Epidermal melanocyte (primary cell): ENCODE measurements at regions not wholly inside any gene's neighbourhood (a gene's known extent, or its start where the extent isn't known, plus 50 kb on each side); places are given as distances from the start of the nearest gene placed in this dataset.

Experiments
- DNase-seq: peaks from one replicate; pipeline ENCODE4 v3.0.0; 2011; ENCODE audit warnings: low spot score; ENCODE audit not compliant: insufficient read length

GRCh38 chr4:127204322-127204721 is 428.4 kb upstream of the INTU start:
- no peak for DNase-seq

GRCh38 chr4:127209580-127210095 is 423.1 kb upstream of the INTU start:
- no peak for DNase-seq

- DNase-seq = no peak
Measured at GRCh38 chr4:127210893-127211649, 421.7 kb upstream of the INTU start.

DNA sequence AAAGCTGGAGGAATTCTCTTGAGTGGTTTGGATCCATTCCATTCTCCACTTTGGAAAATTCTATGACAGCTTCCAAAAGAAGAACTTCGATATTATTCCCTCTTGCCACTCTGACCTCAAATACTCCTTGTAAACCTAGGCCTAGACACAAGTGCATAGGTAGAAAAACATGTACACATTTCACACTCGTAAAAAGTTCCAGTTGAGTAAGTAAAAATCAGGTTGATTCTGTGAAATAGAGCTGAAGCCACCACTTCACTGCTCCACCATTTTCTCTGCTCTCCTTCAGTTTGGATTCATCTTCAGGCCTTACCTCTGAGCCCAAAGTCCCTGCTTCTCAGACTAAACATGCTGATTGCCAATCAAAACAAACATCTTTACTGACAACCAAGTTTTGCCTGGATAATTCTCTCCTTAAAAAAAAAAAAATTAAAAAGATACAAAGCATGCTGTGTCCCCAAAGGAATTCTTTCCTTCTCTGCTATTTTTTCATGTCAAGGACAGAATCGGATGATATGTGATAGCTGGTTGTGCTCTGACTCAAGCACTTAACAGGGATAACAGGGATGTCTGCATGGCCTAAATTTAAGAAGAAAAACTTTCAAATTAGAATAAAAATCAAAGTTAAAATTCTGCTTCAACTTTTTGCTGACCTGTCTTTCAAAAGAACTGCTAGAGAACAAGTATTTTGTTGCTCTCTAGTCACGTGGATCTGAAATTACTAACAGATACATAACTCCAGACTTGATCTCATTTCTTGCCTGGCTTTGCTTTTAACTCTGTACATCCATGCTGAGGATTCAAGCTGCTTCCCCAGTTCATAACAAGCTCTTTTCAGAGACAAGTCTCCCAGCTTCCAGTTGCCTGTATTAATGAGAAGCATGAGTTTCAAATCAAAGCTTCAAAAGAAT is 420.9 kb upstream of the INTU start:
- no peak for DNase-seq

GRCh38 chr4:127212701-127213100 is 420.1 kb upstream of the INTU start:
- no peak for DNase-seq

DNA sequence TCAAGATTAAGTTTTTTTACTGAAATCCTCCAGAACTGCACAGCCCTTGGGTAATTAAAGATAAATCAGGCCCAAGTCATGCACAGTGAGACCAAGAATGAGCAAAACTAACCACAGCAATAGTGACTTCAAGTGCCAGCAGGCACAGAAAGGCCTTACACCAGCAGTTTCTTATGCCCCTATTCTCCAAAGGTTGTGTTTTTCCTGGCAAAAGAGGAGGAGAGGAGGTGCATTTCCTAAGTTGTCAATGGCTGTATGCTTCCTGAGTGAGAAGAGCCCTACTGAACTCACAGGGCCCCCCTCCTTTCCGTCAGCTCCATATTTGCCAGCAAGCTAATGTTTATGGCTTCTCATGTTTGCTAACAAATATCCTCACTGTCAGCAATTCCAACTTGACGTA is 418.7 kb upstream of the INTU start:
- DNase-seq = no peak

DNA sequence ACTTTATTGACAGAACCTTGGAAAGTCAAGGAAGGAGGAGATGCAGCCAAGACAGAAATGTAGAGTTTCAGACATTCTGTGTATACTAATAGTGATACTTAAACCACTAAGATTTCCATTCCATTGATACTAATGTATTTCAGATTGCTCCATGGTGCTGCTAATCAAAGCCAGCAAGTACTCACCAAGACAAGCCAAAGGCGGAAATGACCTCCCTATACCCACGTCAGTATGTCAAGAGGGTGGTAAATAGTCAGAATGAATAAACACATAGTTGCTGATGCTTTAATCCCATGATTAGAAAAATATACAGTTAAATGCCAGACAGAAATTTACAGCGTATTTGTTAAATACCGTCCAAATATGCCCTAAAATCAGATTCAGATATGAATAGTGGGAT is 417.8 kb upstream of the INTU start:
- DNase-seq = no peak

GRCh38 chr4:127217586-127218229 is 415.0 kb upstream of the INTU start:
- no peak for DNase-seq

DNA sequence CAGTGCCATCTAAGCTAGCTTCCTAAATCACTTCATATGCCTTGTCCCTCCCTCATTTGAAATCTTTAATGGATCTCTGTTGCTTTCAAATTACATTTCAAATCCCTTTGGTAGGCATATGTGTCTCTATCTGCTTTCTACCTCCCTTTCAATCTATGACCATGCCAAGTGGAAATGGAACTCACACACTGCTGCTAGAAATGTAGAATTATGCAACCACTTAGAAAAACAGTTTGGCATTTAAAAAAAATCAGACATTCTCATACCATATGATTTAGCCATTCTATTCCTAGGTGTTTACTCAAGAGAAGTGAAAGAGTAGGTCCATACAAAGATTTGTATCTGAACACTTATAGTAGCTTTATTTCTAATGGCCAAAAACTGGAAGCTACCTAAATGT is 413.5 kb upstream of the INTU start:
- DNase-seq = no peak

GRCh38 chr4:127224556-127224955 is 408.2 kb upstream of the INTU start:
- no peak for DNase-seq

DNA sequence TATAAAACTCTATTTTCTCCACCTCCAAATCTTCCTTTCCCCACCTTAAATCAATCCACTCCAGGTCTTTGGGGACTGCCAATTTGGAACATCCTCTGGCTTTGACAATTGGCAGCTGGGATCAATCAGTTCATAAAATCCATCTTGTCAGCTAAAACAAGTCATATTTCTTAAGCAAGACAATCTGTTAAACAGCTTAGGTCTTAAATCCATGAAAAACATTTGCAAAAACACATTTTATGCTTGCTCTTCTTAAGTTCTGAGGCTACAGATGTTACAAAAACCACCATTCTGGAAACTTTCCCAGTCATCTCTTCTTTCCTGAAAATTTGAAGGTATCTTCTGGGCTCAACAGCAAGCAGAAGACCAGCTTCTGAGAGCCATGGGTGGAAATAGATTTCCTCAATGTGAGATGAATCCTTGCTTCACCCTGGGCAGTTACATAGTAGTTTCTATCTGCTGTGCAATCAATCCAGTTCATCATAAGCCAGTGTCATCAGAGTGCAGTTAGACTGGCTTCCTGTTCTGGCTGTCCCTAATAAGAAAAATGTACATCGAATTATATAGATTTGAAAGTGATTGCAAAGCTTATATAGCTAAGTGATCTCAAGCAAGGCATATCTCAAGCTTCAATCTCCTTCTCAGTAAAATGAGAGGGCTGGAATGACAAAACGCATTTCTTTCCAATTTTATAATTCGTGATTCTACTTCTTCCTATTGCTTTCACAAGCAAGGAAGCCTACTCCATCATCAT is 402.7 kb upstream of the INTU start:
- DNase-seq = no peak

GRCh38 chr4:127236889-127237288 is 395.9 kb upstream of the INTU start:
- DNase-seq = no peak

DNA sequence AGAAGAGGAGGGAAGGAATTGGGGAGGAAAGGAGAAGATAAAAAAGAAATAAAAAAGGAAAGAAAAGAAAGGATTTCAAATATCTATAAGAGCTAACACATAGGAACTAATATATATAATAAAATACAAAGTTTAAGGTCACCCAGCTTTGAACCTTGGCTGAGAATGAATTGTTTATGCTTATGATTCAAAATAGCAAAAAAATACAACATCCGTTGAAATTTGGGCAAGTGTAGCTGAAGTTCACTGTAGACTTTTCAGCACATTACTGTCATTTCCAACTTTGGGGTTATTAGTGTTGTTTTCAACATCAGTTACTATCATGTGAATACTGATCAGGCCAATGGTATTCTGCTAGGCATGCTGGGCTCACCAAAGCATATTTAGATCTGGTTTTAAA is 395.2 kb upstream of the INTU start:
- no peak for DNase-seq

- no peak for DNase-seq
Measured at GRCh38 chr4:127238956-127239475, 393.7 kb upstream of the INTU start.

DNA sequence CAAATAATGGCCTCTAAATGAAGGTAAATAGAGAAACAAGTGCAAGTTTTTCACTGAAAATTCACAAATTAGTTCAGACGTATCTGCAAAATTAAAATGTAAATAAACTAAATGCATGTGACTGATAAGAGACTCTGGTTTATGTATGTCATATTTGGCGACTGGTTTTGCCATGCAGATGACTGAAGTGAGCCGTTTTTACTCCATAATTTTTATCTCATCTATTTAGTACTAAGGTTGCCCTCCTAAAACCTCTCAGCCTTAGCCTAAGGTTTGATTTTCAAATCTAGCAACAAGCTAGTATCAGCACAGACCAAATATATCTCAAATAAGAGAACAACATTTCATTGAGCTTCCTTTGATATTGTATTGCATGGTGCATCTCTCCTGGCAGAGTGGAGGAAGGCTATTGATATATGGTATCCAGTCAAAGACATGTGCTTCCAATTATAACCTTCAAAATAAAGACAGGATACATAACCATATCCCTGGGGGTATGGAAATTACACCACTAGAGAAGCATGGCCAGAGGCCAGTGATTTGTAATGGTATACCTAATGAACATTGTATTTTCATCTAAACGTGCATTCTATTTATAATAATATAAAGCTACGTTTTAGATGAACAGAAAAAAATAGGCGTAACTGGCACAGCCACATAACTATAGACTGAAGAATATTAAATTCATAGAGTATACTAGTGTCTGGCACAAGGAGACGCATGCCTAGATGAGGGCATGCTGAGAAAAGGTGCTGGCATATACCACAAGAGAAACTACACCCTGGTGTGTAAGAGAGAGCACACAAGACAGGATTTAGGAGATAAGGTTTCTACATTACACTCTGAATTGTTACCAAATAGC is 392.6 kb upstream of the INTU start:
- DNase-seq = no peak

GRCh38 chr4:127240764-127241105 is 392.0 kb upstream of the INTU start:
- DNase-seq = no peak

- DNase-seq = no peak
Measured at GRCh38 chr4:127244515-127244914, 388.2 kb upstream of the INTU start.

DNA sequence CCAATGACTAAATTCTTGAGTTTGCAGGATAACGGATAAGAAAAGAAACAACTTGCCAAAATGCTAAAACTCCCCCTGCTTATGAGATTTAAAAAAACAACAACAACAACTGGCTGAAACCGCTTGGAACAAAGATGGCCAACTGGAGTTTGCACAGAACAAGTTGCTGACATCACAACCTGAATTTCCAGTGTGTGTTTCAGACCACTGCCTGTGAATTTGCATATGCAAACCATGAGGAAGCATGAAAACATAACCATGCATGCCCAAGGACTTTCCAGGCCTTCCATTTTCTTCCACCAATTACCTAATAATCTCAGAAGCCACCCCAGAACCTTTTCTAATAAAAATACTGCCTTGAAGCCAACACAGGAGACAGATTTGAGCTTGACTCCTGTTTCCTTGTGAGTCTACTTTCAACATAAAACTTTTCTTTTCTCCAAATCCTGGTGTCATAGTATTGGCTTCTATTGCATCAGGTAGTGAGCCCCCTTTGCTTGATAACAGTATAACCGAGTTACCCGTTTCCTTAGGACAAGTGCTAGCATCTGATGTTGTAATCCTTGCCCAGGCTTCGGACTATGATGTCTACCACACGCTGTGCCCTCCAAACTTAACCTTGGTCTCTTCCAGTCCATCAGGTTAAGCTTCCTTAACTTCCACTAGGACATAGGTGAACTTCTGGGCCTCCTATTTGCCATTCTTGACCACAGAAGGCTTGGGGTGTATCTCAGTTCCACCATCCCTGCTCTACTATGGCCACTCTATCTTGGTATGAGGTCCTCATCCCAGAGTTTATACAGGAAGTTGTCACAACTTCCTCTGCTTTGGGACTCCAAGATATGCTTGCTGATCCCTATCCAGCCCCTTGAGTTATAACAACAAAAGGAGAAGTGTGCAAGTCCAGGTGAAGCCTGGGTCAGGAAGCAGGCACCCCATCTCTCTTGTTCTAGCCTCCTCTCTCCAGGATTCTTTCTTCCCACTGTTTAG is 385.5 kb upstream of the INTU start:
- DNase-seq = no peak
